IMR-90 (cell line): ENCODE measurements at regions not wholly inside any gene's neighbourhood (a gene's known extent, or its start where the extent isn't known, plus 50 kb on each side); places are given as distances from the start of the nearest gene placed in this dataset.

ENCODE experiments used
- ATAC-seq: fragments of 200-7000 bp; cut with Tn5 transposase; 2 replicates; pipeline ENCODE4 v1.9.1; 2020; ENCODE audit warnings: low read depth, mild to moderate bottlenecking, moderate library complexity
- BruUV-seq: library from RNA; stranded (reverse); fragments of 400-500 nt; replicated peaks from 2 replicates; lab custom pipeline; 2021; lab: Mats Ljungman, UMichigan
- CTCF ChIA-PET: fragments of 300-600 bp; formaldehyde crosslinking; extraction: SDS; loops from one replicate; lab custom pipeline; 2021; ENCODE audit warnings: antibody characterized with exemption; lab: Yijun Ruan, JAX
- POLR2A ChIA-PET: fragments of 300-600 bp; sonication (Branson Sonifier 250); formaldehyde crosslinking; loops from one replicate; lab custom pipeline; 2022; ENCODE audit warnings: antibody characterized with exemption; ENCODE audit not compliant: unreplicated experiment; lab: Charles Lee
- DNase-seq: peaks from one replicate; pipeline ENCODE4 v3.0.0; 2013
- H2AFZ ChIP-seq: replicated peaks from 2 replicates; pipeline ENCODE3; 2013; ENCODE audit warnings: low read length, mild to moderate bottlenecking; ENCODE audit not compliant: poor library complexity
- H2AK5ac ChIP-seq: 2 replicates; pipeline ENCODE4 v1.6.1; 2013; ENCODE audit warnings: low read depth, low read length, inconsistent platforms
- H2AK9ac ChIP-seq: replicated peaks from 2 replicates; pipeline ENCODE3; 2013; ENCODE audit warnings: mild to moderate bottlenecking, low read depth, low read length, moderate library complexity; ENCODE audit not compliant: poor library complexity
- H2BK120ac ChIP-seq: 2 replicates; pipeline ENCODE4 v1.6.1; 2013; ENCODE audit warnings: low read depth, low read length, inconsistent platforms
- H2BK15ac ChIP-seq: 3 replicates; pipeline ENCODE4 v1.6.1; 2013; ENCODE audit warnings: low read depth, low read length, inconsistent platforms
- H2BK20ac ChIP-seq: 2 replicates; pipeline ENCODE4 v1.6.1; 2013; ENCODE audit warnings: low read depth, mild to moderate bottlenecking, inconsistent platforms, low read length, moderate library complexity
- H2BK5ac ChIP-seq: 2 replicates; pipeline ENCODE4 v1.6.1; 2013; ENCODE audit warnings: mild to moderate bottlenecking, low read depth, low read length, inconsistent platforms; ENCODE audit not compliant: poor library complexity, severe bottlenecking
- H3K14ac ChIP-seq: replicated peaks from 2 replicates; pipeline ENCODE4 v1.6.1; 2013; ENCODE audit warnings: low read depth, low read length, inconsistent platforms
- H3K18ac ChIP-seq: 2 replicates; pipeline ENCODE4 v1.6.1; 2013; ENCODE audit warnings: low read depth, low read length, control low read depth
- H3K23ac ChIP-seq: 2 replicates; pipeline ENCODE4 v1.6.1; 2013; ENCODE audit warnings: low read depth, low read length, inconsistent platforms
- H3K27ac ChIP-seq: 2 replicates; pipeline ENCODE4 v1.5.1; 2013; ENCODE audit warnings: mild to moderate bottlenecking, control low read depth, low read length; ENCODE audit not compliant: insufficient read depth
- H3K27me3 ChIP-seq: 2 replicates; pipeline ENCODE4 v1.6.1; 2013; ENCODE audit warnings: low read length; ENCODE audit not compliant: control insufficient read depth, insufficient read depth
- H3K36me3 ChIP-seq: 2 replicates; pipeline ENCODE4 v1.6.1; 2013; ENCODE audit warnings: low read length, mixed read lengths; ENCODE audit not compliant: control insufficient read depth, insufficient read depth
- H3K4ac ChIP-seq: 2 replicates; pipeline ENCODE4 v1.6.1; 2013; ENCODE audit warnings: low read depth, low read length, inconsistent platforms
- H3K4me1 ChIP-seq: 2 replicates; pipeline ENCODE4 v1.6.1; 2013; ENCODE audit warnings: low read length, mixed read lengths; ENCODE audit not compliant: control insufficient read depth, insufficient read depth
- H3K4me2 ChIP-seq: 2 replicates; pipeline ENCODE4 v1.6.1; 2013; ENCODE audit warnings: low read depth, mild to moderate bottlenecking, control low read depth, low read length, moderate library complexity
- H3K4me3 ChIP-seq: 2 replicates; pipeline ENCODE4 v1.5.1; 2013; ENCODE audit warnings: low read depth, mild to moderate bottlenecking, control low read depth, low read length, moderate library complexity; ENCODE audit not compliant: insufficient read depth
- H3K56ac ChIP-seq: 2 replicates; pipeline ENCODE4 v1.6.1; 2013; ENCODE audit warnings: low read length, inconsistent platforms; ENCODE audit not compliant: insufficient read depth; ENCODE audit errors: extremely low read depth
- H3K79me1 ChIP-seq, 2 experiments: 2 replicates each; pipeline ENCODE4 v1.6.1; 2013; ENCODE audit warnings: low read length in 2 of 2, inconsistent platforms in 1 of 2, low read depth in 1 of 2
- H3K9ac ChIP-seq: 2 replicates; pipeline ENCODE4 v1.6.1; 2013; ENCODE audit warnings: low read depth, low read length, control low read depth
- H3K9me1 ChIP-seq: 2 replicates; pipeline ENCODE4 v1.6.1; 2013; ENCODE audit warnings: low read length, inconsistent platforms; ENCODE audit not compliant: insufficient read depth
- H3K9me3 ChIP-seq: 2 replicates; pipeline ENCODE4 v1.6.1; 2013; ENCODE audit warnings: low read length; ENCODE audit not compliant: control insufficient read depth, insufficient read depth
- H4K20me1 ChIP-seq: 2 replicates; pipeline ENCODE4 v1.6.1; 2013; ENCODE audit warnings: low read length, inconsistent platforms; ENCODE audit not compliant: insufficient read depth
- H4K5ac ChIP-seq: 2 replicates; pipeline ENCODE4 v1.6.1; 2013; ENCODE audit warnings: mild to moderate bottlenecking, low read depth, low read length, control low read depth
- H4K8ac ChIP-seq, 2 experiments: 2 replicates each; pipeline ENCODE4 v1.6.1; 2013; ENCODE audit warnings: low read depth in 2 of 2, low read length in 2 of 2, control low read depth in 1 of 2, inconsistent platforms in 1 of 2
- H4K91ac ChIP-seq: 2 replicates; pipeline ENCODE4 v1.6.1; 2013; ENCODE audit warnings: low read depth, low read length, inconsistent platforms; ENCODE audit not compliant: insufficient read depth
- SMC3 ChIP-seq: fragments of 150-350 bp; IDR thresholded peaks from 2 replicates; pipeline ENCODE4 v1.6.1; 2016; ENCODE audit warnings: low read depth, mild to moderate bottlenecking, antibody characterized with exemption, low read length, moderate library complexity
- WGBS, 2 experiments: methylation state at CpG; one replicate each; pipeline versions ENCODE4 v1.1.5 to v1.1.7; 2013; ENCODE audit warnings: missing lambda C conversion rate in 2 of 2; ENCODE audit not compliant: insufficient read length in 1 of 2; ENCODE audit errors: extremely low coverage in 2 of 2; 5-methylcytosine and 5-hydroxymethylcytosine counted together
- dilution Hi-C: fragments of 300-500 bp; cut with HindIII; formaldehyde crosslinking; loops from one replicate; pipeline ENCODE4 v1.14.3; 2018; ENCODE audit warnings: low sequenced_read_pairs; ENCODE audit not compliant: unreplicated experiment
- in situ Hi-C: fragments of 300-500 bp; cut with MboI; formaldehyde crosslinking; loops from 3 replicates; pipeline ENCODE4 v1.14.3; 2019; ENCODE audit warnings: low sequenced_read_pairs, inconsistent platforms, mixed read lengths
- intact Hi-C: fragments of 100-400 bp; cut with micrococcal nuclease; formaldehyde crosslinking; loops from 2 replicates; pipeline ENCODE4 v1.10.0; 2022
- TF ChIP-seq, protein P1 (sequence below): fragments of 150-350 bp; IDR thresholded peaks from 2 replicates; pipeline ENCODE4 v1.6.1; 2016; ENCODE audit warnings: low read depth, mild to moderate bottlenecking, low read length, moderate library complexity, borderline replicate concordance
- TF ChIP-seq, protein P2 (sequence below): fragments of 150-350 bp; IDR thresholded peaks from 2 replicates; pipeline ENCODE4 v1.6.1; 2017; ENCODE audit warnings: mild to moderate bottlenecking, antibody characterized with exemption, low read length, low read depth

- Histone ChIP-seq H3K18ac (no peak overlapping the region), H4K20me1 (no peaks in the 10 kb centered on the region), H3K56ac (no peak overlapping the region), H3K4me1 (no peaks in the 10 kb centered on the region; the same call in 1 of the 2 replicates), H3K27ac (no peak overlapping the region), H2BK120ac (no peak overlapping the region; the same call in 1 of the 2 replicates), H4K8ac (no peak overlapping the region), H3K79me1 (no peaks in the 10 kb centered on the region), H2BK20ac (no peak overlapping the region), H2BK15ac (no peak overlapping the region), H3K23ac (no peak overlapping the region), H3K9me1 (no peaks in the 10 kb centered on the region), H3K4me2 (no peak overlapping the region), H3K27me3 (peaks cover 16% of the 10 kb centered on the region), H2AK5ac (no peak overlapping the region), H4K91ac (no peak overlapping the region), H2BK5ac (no peak overlapping the region), H3K14ac (no peak overlapping the region), H3K36me3 (no peaks in the 10 kb centered on the region), H4K5ac (no peak overlapping the region), H3K4ac (no peak overlapping the region), H3K9ac (no peak overlapping the region), H3K4me3 (no peak overlapping the region), H2AFZ (no peak overlapping the region), H3K9me3 (peaks cover under 1% of the 10 kb centered on the region; the same call in 1 of the 2 replicates), H2AK9ac (no peak overlapping the region)
- no TSS peak for BruUV-seq
- dilution Hi-C loops, result no loop called here
- in situ Hi-C loops, result no loop called here
- POLR2A ChIA-PET, result no interaction called here
- DNase-seq, result no peak
- intact Hi-C loops, result no loop called here
- ATAC-seq, result no peak
- TF ChIP-seq SMC3, result no peak
- TF ChIP-seq, protein P1, sequence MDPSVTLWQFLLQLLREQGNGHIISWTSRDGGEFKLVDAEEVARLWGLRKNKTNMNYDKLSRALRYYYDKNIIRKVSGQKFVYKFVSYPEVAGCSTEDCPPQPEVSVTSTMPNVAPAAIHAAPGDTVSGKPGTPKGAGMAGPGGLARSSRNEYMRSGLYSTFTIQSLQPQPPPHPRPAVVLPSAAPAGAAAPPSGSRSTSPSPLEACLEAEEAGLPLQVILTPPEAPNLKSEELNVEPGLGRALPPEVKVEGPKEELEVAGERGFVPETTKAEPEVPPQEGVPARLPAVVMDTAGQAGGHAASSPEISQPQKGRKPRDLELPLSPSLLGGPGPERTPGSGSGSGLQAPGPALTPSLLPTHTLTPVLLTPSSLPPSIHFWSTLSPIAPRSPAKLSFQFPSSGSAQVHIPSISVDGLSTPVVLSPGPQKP, result no peak
- TF ChIP-seq, protein P2, sequence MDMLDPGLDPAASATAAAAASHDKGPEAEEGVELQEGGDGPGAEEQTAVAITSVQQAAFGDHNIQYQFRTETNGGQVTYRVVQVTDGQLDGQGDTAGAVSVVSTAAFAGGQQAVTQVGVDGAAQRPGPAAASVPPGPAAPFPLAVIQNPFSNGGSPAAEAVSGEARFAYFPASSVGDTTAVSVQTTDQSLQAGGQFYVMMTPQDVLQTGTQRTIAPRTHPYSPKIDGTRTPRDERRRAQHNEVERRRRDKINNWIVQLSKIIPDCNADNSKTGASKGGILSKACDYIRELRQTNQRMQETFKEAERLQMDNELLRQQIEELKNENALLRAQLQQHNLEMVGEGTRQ, result no peak
- 60% methylated on average over 2 of the region's 11 CpGs; no CpG with 5 or more reads in 1 of the 2 experiments for WGBS, 2 experiments
- CTCF ChIA-PET, result no interaction called here
These were observed 312.1 kb upstream of the GATB start for GRCh38 chr4:152072906-152073305.
